Esophagus muscularis mucosa (tissue), 4 donors: ENCODE measurements at regions not wholly inside any gene's neighbourhood (a gene's known extent, or its start where the extent isn't known, plus 50 kb on each side); places are given as distances from the start of the nearest gene placed in this dataset.

Experiments
- DNase-seq: peaks from one replicate; pipeline ENCODE4 v3.0.0-alpha.2; 2017; ENCODE audit errors: extremely low spot score
- H3K27ac ChIP-seq, 4 donors: fragments of 200-600 bp; sonication (generic); replicated peaks in 1 of 4; 1 replicate in 3 of 4; 2 replicates in 1 of 4; pipeline ENCODE4 v1.5.1; 2016 to 2019; ENCODE audit warnings: mild to moderate bottlenecking in 1 of 4
- H3K27me3 ChIP-seq, 4 donors: fragments of 200-600 bp; sonication (generic); one replicate each; pipeline versions ENCODE4 v1.5.1 to v1.6.0; 2016 to 2019
- H3K36me3 ChIP-seq, 4 donors: fragments of 200-600 bp; sonication (generic); one replicate each; pipeline ENCODE4 v1.5.1; 2016 to 2019
- H3K4me1 ChIP-seq, 4 donors: fragments of 200-600 bp; sonication (generic); one replicate each; pipeline ENCODE4 v1.5.1; 2016 to 2019
- H3K4me3 ChIP-seq, 4 donors: fragments of 200-600 bp; sonication (generic); 1 replicate in 2 of 4; 2 replicates in 2 of 4; pipeline ENCODE4 v1.5.1; 2016 to 2019; ENCODE audit warnings: mild to moderate bottlenecking in 4 of 4, moderate library complexity in 1 of 4
- H3K9me3 ChIP-seq, 4 donors: fragments of 200-600 bp; sonication (generic); 1 replicate in 3 of 4; 2 replicates in 1 of 4; pipeline ENCODE4 v1.5.1; 2016 to 2019
- CTCF ChIP-seq, 3 experiments: fragments of 200-600 bp in 2 of 3; fragments of 450-650 bp in 1 of 3; sonication (generic) in 2 of 3; IDR thresholded peaks; one replicate each; pipeline ENCODE4 v1.5.1; 2017 to 2019; ENCODE audit warnings: antibody characterized with exemption in 3 of 3, mild to moderate bottlenecking in 2 of 3, moderate library complexity in 1 of 3
- EP300 ChIP-seq: sonication (generic); formaldehyde crosslinking; IDR thresholded peaks from one replicate; pipeline ENCODE4 v1.6.1; 2017; ENCODE audit warnings: antibody characterized with exemption
- POLR2A ChIP-seq: fragments of 450-650 bp; IDR thresholded peaks from one replicate; pipeline ENCODE4 v1.6.1; 2017; ENCODE audit warnings: antibody characterized with exemption, moderate library complexity, mild to moderate bottlenecking, low read depth
- POLR2AphosphoS5 ChIP-seq, 2 donors: sonication (generic); formaldehyde crosslinking; IDR thresholded peaks; one replicate each; pipeline ENCODE4 v1.6.1; 2017; ENCODE audit warnings: antibody characterized with exemption in 2 of 2
- WGBS: methylation state at CpG from one replicate; pipeline ENCODE4 v1.1.5; 2018; 5-methylcytosine and 5-hydroxymethylcytosine counted together
- intact Hi-C: fragments of 100-400 bp; cut with DNase I; formaldehyde crosslinking; loops from one replicate; pipeline ENCODE4 v1.15.1; 2023

GRCh38 chr9:78831726-78832125 is 534.8 kb downstream of the PSAT1 start:
- no peaks in the 10 kb centered on the region for H3K36me3 ChIP-seq
- no peaks in the 10 kb centered on the region for H3K4me1 ChIP-seq
- TF ChIP-seq EP300: no peak
- TF ChIP-seq CTCF (IDR thresholded peaks at IDR 0.05): no peak
- no peak for TF ChIP-seq POLR2A
- TF ChIP-seq POLR2AphosphoS5 (IDR thresholded peaks at IDR 0.05): no peak
- intact Hi-C loops: no loop called here
- H3K27me3 ChIP-seq: no peaks in the 10 kb centered on the region
- no peak for DNase-seq
- no peak overlapping the region for H3K4me3 ChIP-seq
- no peaks in the 10 kb centered on the region for H3K9me3 ChIP-seq
- no peak overlapping the region for H3K27ac ChIP-seq
- 53% methylated on average over 1 of the region's 1 CpG for WGBS

GRCh38 chr9:78835928-78836450 is 539.1 kb downstream of the PSAT1 start:
- Histone ChIP-seq H3K9me3 (no peaks in the 10 kb centered on the region), H3K36me3 (no peaks in the 10 kb centered on the region), H3K4me3 (no peak overlapping the region), H3K27ac (no peak overlapping the region), H3K27me3 (no peaks in the 10 kb centered on the region), H3K4me1 (no peaks in the 10 kb centered on the region)
- intact Hi-C loops: no loop called here
- TF ChIP-seq POLR2A: no peak
- TF ChIP-seq CTCF (IDR thresholded peaks at IDR 0.05): no peak
- 87% methylated on average over 5 of the region's 5 CpGs for WGBS
- no peak for DNase-seq

- Histone ChIP-seq H3K27ac (no peak overlapping the region), H3K36me3 (no peaks in the 10 kb centered on the region), H3K4me1 (no peaks in the 10 kb centered on the region), H3K9me3 (peaks cover 0 to 13% (median 5%) of the 10 kb centered on the region in 4 donors), H3K27me3 (no peaks in the 10 kb centered on the region), H3K4me3 (no peak overlapping the region)
- intact Hi-C loops: no loop called here
- TF ChIP-seq POLR2A (no peak), CTCF (IDR thresholded peaks at IDR 0.05) (no peak), POLR2AphosphoS5 (IDR thresholded peaks at IDR 0.05) (no peak), EP300 (no peak)
- 68% methylated on average over 2 of the region's 2 CpGs for WGBS
- DNase-seq: no peak
Observed at GRCh38 chr9:78839252-78839651, 542.3 kb downstream of the PSAT1 start.

- peaks cover 0 to 13% (median 6%) of the 10 kb centered on the region in 4 donors for H3K9me3 ChIP-seq
- no peak overlapping the region for H3K4me3 ChIP-seq
- H3K36me3 ChIP-seq: no peaks in the 10 kb centered on the region
- no peak for DNase-seq
- no peaks in the 10 kb centered on the region for H3K27me3 ChIP-seq
- TF ChIP-seq EP300 (no peak), CTCF (IDR thresholded peaks at IDR 0.05) (no peak), POLR2AphosphoS5 (IDR thresholded peaks at IDR 0.05) (no peak), POLR2A (no peak)
- no peak overlapping the region for H3K27ac ChIP-seq
- 79% methylated on average over 2 of the region's 2 CpGs for WGBS
- H3K4me1 ChIP-seq: no peaks in the 10 kb centered on the region
- intact Hi-C loops: no loop called here
Observed at GRCh38 chr9:78848061-78848460, 551.1 kb downstream of the PSAT1 start.

GRCh38 chr9:78856144-78856543 is 559.2 kb downstream of the PSAT1 start:
- Histone ChIP-seq H3K36me3 (no peaks in the 10 kb centered on the region), H3K4me1 (no peaks in the 10 kb centered on the region), H3K27ac (no peak overlapping the region), H3K9me3 (no peaks in the 10 kb centered on the region), H3K27me3 (no peaks in the 10 kb centered on the region), H3K4me3 (no peak overlapping the region)
- 84% methylated on average over 2 of the region's 2 CpGs for WGBS
- DNase-seq: no peak
- intact Hi-C loops: no loop called here
- TF ChIP-seq POLR2A: no peak
- no peak for TF ChIP-seq POLR2AphosphoS5 (IDR thresholded peaks at IDR 0.05)
- no peak for TF ChIP-seq CTCF (IDR thresholded peaks at IDR 0.05)
- no peak for TF ChIP-seq EP300
